VCaP (cell line): ENCODE measurements at regions not wholly inside any gene's neighbourhood (a gene's known extent, or its start where the extent isn't known, plus 50 kb on each side); places are given as distances from the start of the nearest gene placed in this dataset.
"Not testable (repeated sequence)": the region's sequence is repeated elsewhere in the genome, so short reads cannot be mapped to it uniquely, and the experiment has no call there.

ENCODE experiments used
- H3K27ac ChIP-seq: fragments of 450-650 bp; 2 replicates; pipeline ENCODE4 v1.5.1; 2017
- CTCF ChIP-seq: fragments of 450-650 bp; conservative IDR thresholded peaks from 2 replicates; pipeline ENCODE4 v1.5.1; 2017; ENCODE audit warnings: mild to moderate bottlenecking, moderate library complexity

GRCh38 chr3:139187154-139187553 lies 142.5 kb upstream of the PRR23C start:
- H3K27ac ChIP-seq = no peak overlapping the region
- TF ChIP-seq CTCF = no peak

GRCh38 chr3:139187648-139188047 lies 143.0 kb upstream of the PRR23C start:
- no peak overlapping the region for H3K27ac ChIP-seq

GRCh38 chr3:139189943-139190342 lies 145.3 kb upstream of the PRR23C start:
- H3K27ac ChIP-seq = no peak overlapping the region
- no peak for TF ChIP-seq CTCF

More at GRCh38 chr3:139187648-139188047, 143.0 kb upstream of the PRR23C start:
- no peak for TF ChIP-seq CTCF

- not testable (repeated sequence) for H3K27ac ChIP-seq
These were observed 149.4 kb upstream of the MRPS22 start for GRCh38 chr3:139194421-139194820.

GRCh38 chr3:139196146-139196545 lies 147.7 kb upstream of the MRPS22 start:
- not testable (repeated sequence) for H3K27ac ChIP-seq

GRCh38 chr3:139197251-139197650 lies 146.6 kb upstream of the MRPS22 start:
- TF ChIP-seq CTCF = no peak
- H3K27ac ChIP-seq = no peak overlapping the region

GRCh38 chr3:139198186-139198585 lies 145.6 kb upstream of the MRPS22 start:
- no peak overlapping the region for H3K27ac ChIP-seq
- TF ChIP-seq CTCF = no peak

- H3K27ac ChIP-seq = no peak overlapping the region
- no peak for TF ChIP-seq CTCF
These were observed 144.9 kb upstream of the MRPS22 start for GRCh38 chr3:139198929-139199328.

- no peak overlapping the region for H3K27ac ChIP-seq
- no peak for TF ChIP-seq CTCF
These were observed 144.3 kb upstream of the MRPS22 start for GRCh38 chr3:139199421-139200010.
